Ascending aorta (tissue), 2 donors: ENCODE measurements at regions not wholly inside any gene's neighbourhood (a gene's known extent, or its start where the extent isn't known, plus 50 kb on each side); places are given as distances from the start of the nearest gene placed in this dataset.

Experiments
- DNase-seq, 2 donors: peaks; one replicate each; pipeline ENCODE4 v3.0.0-alpha.2; 2019; ENCODE audit warnings: low spot score in 2 of 2
- H3K27ac ChIP-seq, 2 donors: fragments of 200-600 bp; sonication (generic); one replicate each; pipeline ENCODE4 v1.5.1; 2016 to 2017; ENCODE audit warnings: mild to moderate bottlenecking in 1 of 2
- H3K27me3 ChIP-seq: fragments of 200-600 bp; sonication (generic); one replicate; pipeline ENCODE4 v1.5.1; 2017
- H3K36me3 ChIP-seq, 2 donors: fragments of 200-600 bp; sonication (generic); one replicate each; pipeline ENCODE4 v1.5.1; 2016
- H3K4me1 ChIP-seq, 2 donors: fragments of 200-600 bp; sonication (generic); one replicate each; pipeline ENCODE4 v1.5.1; 2016 to 2017; ENCODE audit warnings: mild to moderate bottlenecking in 1 of 2
- H3K4me3 ChIP-seq, 2 donors: fragments of 200-600 bp; sonication (generic); one replicate each; pipeline ENCODE4 v1.5.1; 2016 to 2017; ENCODE audit warnings: mild to moderate bottlenecking in 1 of 2
- H3K9me3 ChIP-seq, 2 donors: fragments of 200-600 bp; sonication (generic); one replicate each; pipeline ENCODE4 v1.5.1; 2016
- intact Hi-C: fragments of 100-400 bp; cut with DNase I; formaldehyde crosslinking; loops from one replicate; pipeline ENCODE4 v1.15.1; 2023
- TF ChIP-seq, protein P1 (sequence below), 3 experiments: fragments of 200-600 bp in 2 of 3; fragments of 450-650 bp in 1 of 3; sonication (generic) in 2 of 3; IDR thresholded peaks; one replicate each; pipeline ENCODE4 v1.5.1; 2016 to 2019; ENCODE audit warnings: antibody characterized with exemption in 3 of 3, mild to moderate bottlenecking in 1 of 3, moderate library complexity in 1 of 3

DNA sequence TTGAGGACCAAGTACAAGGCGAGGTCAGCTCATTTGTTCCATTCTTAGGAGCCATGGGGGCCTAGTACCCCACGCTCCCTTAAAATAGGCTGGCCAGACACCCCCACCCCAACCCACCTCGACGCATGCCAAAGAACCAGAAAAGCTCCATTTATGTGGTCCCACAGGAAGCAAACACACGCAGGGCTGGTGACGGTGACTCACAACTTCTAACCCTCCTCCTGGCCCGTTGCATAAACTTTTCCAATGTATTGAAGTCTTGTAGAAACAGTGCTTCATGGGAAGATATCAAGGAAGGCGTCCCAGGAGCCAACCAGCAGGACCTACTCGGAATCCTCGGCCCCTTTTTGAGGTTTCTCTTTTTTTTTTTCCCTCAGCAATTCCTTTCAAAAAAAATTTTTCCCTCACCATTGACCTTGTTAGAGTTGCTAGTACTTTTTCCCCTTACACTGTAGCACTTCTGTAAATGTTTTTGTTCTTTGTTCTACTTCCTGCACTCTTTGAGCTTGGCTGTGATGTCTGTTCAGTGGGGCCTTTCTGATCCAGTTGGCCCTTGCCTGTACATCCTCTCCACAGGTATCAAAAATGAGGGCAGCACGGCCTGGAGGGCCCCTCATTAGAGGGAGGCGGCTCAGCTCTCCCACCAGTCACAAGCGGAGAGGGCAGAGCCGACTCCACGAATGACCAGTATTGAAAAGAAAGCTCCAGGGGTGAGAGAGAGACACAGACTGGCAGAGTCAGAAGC, 208.3 kb downstream of the RGS9 start:
- TF ChIP-seq, protein P1, sequence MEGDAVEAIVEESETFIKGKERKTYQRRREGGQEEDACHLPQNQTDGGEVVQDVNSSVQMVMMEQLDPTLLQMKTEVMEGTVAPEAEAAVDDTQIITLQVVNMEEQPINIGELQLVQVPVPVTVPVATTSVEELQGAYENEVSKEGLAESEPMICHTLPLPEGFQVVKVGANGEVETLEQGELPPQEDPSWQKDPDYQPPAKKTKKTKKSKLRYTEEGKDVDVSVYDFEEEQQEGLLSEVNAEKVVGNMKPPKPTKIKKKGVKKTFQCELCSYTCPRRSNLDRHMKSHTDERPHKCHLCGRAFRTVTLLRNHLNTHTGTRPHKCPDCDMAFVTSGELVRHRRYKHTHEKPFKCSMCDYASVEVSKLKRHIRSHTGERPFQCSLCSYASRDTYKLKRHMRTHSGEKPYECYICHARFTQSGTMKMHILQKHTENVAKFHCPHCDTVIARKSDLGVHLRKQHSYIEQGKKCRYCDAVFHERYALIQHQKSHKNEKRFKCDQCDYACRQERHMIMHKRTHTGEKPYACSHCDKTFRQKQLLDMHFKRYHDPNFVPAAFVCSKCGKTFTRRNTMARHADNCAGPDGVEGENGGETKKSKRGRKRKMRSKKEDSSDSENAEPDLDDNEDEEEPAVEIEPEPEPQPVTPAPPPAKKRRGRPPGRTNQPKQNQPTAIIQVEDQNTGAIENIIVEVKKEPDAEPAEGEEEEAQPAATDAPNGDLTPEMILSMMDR (IDR thresholded peaks at IDR 0.05): no peak
- Histone ChIP-seq H3K9me3 (peaks cover 0 to 9% of the 10 kb centered on the region in 2 donors), H3K36me3 (no peaks in the 10 kb centered on the region), H3K27ac (no peak overlapping the region), H3K4me1 (no peaks in the 10 kb centered on the region), H3K27me3 (no peaks in the 10 kb centered on the region), H3K4me3 (no peak overlapping the region)
- intact Hi-C loops: no loop called here
- no peak for DNase-seq

DNA sequence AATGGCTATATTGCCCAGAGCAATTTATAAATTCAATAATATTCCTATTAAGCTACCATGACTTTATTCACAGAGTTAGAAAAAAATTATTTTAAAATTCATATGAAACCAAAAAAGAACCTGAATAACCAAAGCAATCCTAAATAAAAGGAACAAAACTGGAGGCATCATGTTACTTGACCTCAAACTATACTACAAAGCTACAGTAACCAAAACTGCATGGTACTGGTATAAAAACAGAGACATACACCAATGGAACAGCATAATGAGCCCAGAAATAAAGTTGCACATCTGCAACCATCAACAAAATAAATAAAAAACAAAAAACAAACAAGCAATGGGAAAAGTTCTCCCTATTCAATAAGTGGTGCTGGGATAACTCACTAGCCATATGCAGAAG, 203.2 kb downstream of the RGS9 start:
- no peak for DNase-seq
- Histone ChIP-seq H3K27me3 (no peaks in the 10 kb centered on the region), H3K9me3 (peaks cover 0 to 12% of the 10 kb centered on the region in 2 donors), H3K36me3 (no peaks in the 10 kb centered on the region), H3K4me1 (no peaks in the 10 kb centered on the region), H3K27ac (no peak overlapping the region), H3K4me3 (no peak overlapping the region)
- intact Hi-C loops: no loop called here
- TF ChIP-seq, protein P1 (IDR thresholded peaks at IDR 0.05): no peak

DNA sequence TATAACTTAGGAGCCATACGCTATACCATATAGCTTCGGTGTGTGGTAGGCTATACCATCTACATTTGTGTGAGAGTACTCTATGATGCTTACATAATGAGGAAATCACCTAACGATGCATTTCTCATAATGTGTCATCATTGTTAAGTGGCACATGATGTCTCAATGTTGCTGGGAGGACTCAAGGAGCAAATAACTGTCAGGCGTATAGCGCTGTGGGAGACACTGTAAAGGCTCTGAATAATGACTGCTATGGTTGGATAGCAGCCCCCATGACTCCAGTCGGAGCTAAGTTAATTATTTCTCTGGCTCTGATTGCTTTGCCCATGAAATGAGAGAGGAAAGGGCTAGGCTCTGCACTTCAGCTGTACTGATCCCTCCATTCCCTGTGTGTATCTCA, 197.2 kb downstream of the RGS9 start:
- TF ChIP-seq, protein P1 (IDR thresholded peaks at IDR 0.05): no peak
- no peak for DNase-seq
- H3K4me3 ChIP-seq: no peak overlapping the region
- intact Hi-C loops: no loop called here
- peaks cover 0 to 8% of the 10 kb centered on the region in 2 donors for H3K9me3 ChIP-seq
- no peaks in the 10 kb centered on the region for H3K36me3 ChIP-seq
- H3K27ac ChIP-seq: no peak overlapping the region
- no peaks in the 10 kb centered on the region for H3K27me3 ChIP-seq
- H3K4me1 ChIP-seq: no peaks in the 10 kb centered on the region

DNA sequence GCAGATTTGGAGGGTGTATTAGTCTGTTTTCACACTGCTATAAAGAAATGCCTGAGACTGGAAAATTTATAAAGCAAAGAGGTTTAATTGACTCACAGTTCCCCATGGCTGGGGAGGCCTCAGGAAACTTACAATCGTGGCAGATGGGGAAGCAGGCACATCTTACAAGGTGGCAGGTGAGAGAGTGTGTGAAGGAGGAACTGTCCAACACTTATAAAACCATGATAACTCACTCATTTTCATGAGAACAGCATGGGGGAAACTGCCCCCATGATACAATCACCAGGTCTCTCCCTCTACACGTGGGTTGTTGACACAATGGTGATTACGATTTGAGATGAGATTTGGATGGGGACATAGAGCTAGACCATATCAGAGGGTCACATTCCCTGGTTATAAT, 195.6 kb downstream of the RGS9 start:
- Histone ChIP-seq H3K36me3 (no peaks in the 10 kb centered on the region), H3K27ac (no peak overlapping the region), H3K4me1 (no peaks in the 10 kb centered on the region), H3K4me3 (no peak overlapping the region), H3K27me3 (no peaks in the 10 kb centered on the region), H3K9me3 (no peaks in the 10 kb centered on the region)
- TF ChIP-seq, protein P1 (IDR thresholded peaks at IDR 0.05): no peak
- no peak for DNase-seq
- intact Hi-C loops: no loop called here

DNA sequence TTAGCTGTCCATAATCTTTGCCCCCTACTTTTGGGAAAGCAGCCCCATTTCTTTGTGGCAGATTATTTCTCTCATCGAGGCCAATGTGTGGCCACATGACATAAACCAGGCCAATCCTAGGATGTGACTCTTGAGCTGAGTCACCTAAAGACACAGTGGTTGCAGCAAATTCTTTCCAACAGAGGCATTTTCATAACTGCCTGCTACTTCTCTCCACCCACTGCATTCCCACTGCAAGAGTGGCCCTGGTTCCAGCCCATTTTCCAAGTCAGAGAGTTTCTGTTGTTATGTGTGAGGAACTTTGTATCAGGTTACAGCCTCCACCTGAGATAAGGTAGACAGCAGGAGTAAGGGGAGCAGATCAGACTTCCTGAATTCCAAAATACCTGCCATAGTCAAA, 195.2 kb downstream of the RGS9 start:
- no peak overlapping the region for H3K4me3 ChIP-seq
- no peak for DNase-seq
- intact Hi-C loops: no loop called here
- no peaks in the 10 kb centered on the region for H3K36me3 ChIP-seq
- no peaks in the 10 kb centered on the region for H3K9me3 ChIP-seq
- no peak overlapping the region for H3K27ac ChIP-seq
- TF ChIP-seq, protein P1 (IDR thresholded peaks at IDR 0.05): no peak
- no peaks in the 10 kb centered on the region for H3K4me1 ChIP-seq
- H3K27me3 ChIP-seq: no peaks in the 10 kb centered on the region

DNA sequence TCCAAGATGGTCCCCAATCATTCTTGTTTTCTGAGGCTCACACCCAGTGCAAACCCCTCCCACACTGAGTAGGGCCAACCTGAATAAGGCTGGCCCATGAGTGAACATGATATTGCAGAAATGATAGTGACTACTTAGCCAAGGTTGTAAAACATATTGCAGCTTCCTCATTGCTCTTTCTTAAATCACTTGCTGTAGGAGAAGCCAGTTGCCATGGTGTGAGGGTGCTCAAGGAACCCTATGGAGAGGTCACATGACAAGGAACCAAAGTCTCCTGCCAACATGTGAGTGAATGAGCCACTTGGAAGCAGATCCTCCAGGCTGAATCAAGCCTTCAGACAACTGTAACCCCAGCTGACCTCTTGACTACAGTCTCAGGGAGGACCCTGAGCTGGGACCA, 191.4 kb downstream of the RGS9 start:
- no peak for DNase-seq
- no peak overlapping the region for H3K27ac ChIP-seq

More for the DNA sequence above, 191.4 kb downstream of the RGS9 start:
- Histone ChIP-seq H3K4me1 (no peaks in the 10 kb centered on the region), H3K9me3 (no peaks in the 10 kb centered on the region), H3K27me3 (no peaks in the 10 kb centered on the region), H3K4me3 (no peak overlapping the region), H3K36me3 (no peaks in the 10 kb centered on the region)
- intact Hi-C loops: no loop called here
- TF ChIP-seq, protein P1 (IDR thresholded peaks at IDR 0.05): no peak
